ENCODE measurements at regions not wholly inside any gene's neighbourhood (a gene's known extent, or its start where the extent isn't known, plus 50 kb on each side); places are given as distances from the start of the nearest gene placed in this dataset.
"Not testable (repeated sequence)": the region's sequence is repeated elsewhere in the genome, so short reads cannot be mapped to it uniquely, and the experiment has no call there.

- DNase-seq: not testable (repeated sequence)
Measured at GRCh38 chr1:191525944-191526343, 632.3 kb upstream of the RGS18 start.

GRCh38 chr1:191528275-191528674, 630.0 kb upstream of the RGS18 start:
- no peak for DNase-seq

- DNase-seq: no peak
Measured at GRCh38 chr1:191530928-191531327, 627.3 kb upstream of the RGS18 start.

- DNase-seq: no peak
Measured at GRCh38 chr1:191533254-191533653, 625.0 kb upstream of the RGS18 start.

- peak; percentile 13 for DNase-seq
Measured at GRCh38 chr1:191536791-191537429, 621.4 kb upstream of the RGS18 start.

GRCh38 chr1:191541758-191542157, 616.5 kb upstream of the RGS18 start:
- DNase-seq: no peak

GRCh38 chr1:191542444-191542843, 615.8 kb upstream of the RGS18 start:
- no peak for DNase-seq

- DNase-seq: no peak
Measured at GRCh38 chr1:191546803-191547202, 611.5 kb upstream of the RGS18 start.

- DNase-seq: no peak
Measured at GRCh38 chr1:191551019-191551418, 607.2 kb upstream of the RGS18 start.

- no peak for DNase-seq
Measured at GRCh38 chr1:191558379-191558778, 599.9 kb upstream of the RGS18 start.

- no peak for DNase-seq
Measured at GRCh38 chr1:191561276-191561675, 597.0 kb upstream of the RGS18 start.

GRCh38 chr1:191564275-191564674, 594.0 kb upstream of the RGS18 start:
- no peak for DNase-seq

GRCh38 chr1:191572479-191572878, 585.8 kb upstream of the RGS18 start:
- peak; percentile 45 for DNase-seq

- DNase-seq: no peak
Measured at GRCh38 chr1:191575180-191575579, 583.1 kb upstream of the RGS18 start.

- DNase-seq: peak; percentile 10
Measured at GRCh38 chr1:191575746-191576145, 582.5 kb upstream of the RGS18 start.

GRCh38 chr1:191577213-191577612, 581.0 kb upstream of the RGS18 start:
- DNase-seq: no peak

GRCh38 chr1:191578281-191578680, 580.0 kb upstream of the RGS18 start:
- no peak for DNase-seq

- peak; percentile 18 for DNase-seq
Measured at GRCh38 chr1:191579019-191579418, 579.2 kb upstream of the RGS18 start.

- peak; percentile 97 for DNase-seq
Measured at GRCh38 chr1:191582169-191582568, 576.1 kb upstream of the RGS18 start.

GRCh38 chr1:191585095-191585494, 573.2 kb upstream of the RGS18 start:
- DNase-seq: peak; percentile 56

GRCh38 chr1:191588905-191589304, 569.4 kb upstream of the RGS18 start:
- no peak for DNase-seq

- no peak for DNase-seq
Measured at GRCh38 chr1:191589536-191589935, 568.7 kb upstream of the RGS18 start.

- DNase-seq: no peak
Measured at GRCh38 chr1:191590578-191590977, 567.7 kb upstream of the RGS18 start.

- peak; percentile 43 for DNase-seq
Measured at GRCh38 chr1:191592039-191592438, 566.2 kb upstream of the RGS18 start.

- DNase-seq: no peak
Measured at GRCh38 chr1:191592907-191593306, 565.4 kb upstream of the RGS18 start.

Data from OCI-M1 (cell line).